Mucosa of rectum (tissue), 2 donors: ENCODE measurements at regions not wholly inside any gene's neighbourhood (a gene's known extent, or its start where the extent isn't known, plus 50 kb on each side); places are given as distances from the start of the nearest gene placed in this dataset.

Experiments
- H3K27ac ChIP-seq, 2 donors: one replicate each; pipeline ENCODE4 v1.7.0; 2013; ENCODE audit warnings: inconsistent platforms in 2 of 2, low read depth in 2 of 2, low read length in 2 of 2
- H3K27me3 ChIP-seq, 2 donors: one replicate each; pipeline ENCODE4 v1.7.0; 2013; ENCODE audit warnings: low read length in 2 of 2; ENCODE audit not compliant: control insufficient read depth in 2 of 2, insufficient read depth in 2 of 2
- H3K36me3 ChIP-seq, 2 donors: one replicate each; pipeline ENCODE4 v1.7.0; 2013; ENCODE audit warnings: low read length in 2 of 2; ENCODE audit not compliant: control insufficient read depth in 2 of 2, insufficient read depth in 2 of 2
- H3K4me1 ChIP-seq, 2 donors: one replicate each; pipeline ENCODE4 v1.7.0; 2013; ENCODE audit warnings: low read length in 2 of 2, mild to moderate bottlenecking in 1 of 2; ENCODE audit not compliant: control insufficient read depth in 2 of 2, insufficient read depth in 2 of 2
- H3K4me3 ChIP-seq, 2 donors: one replicate each; pipeline ENCODE4 v1.7.0; 2013; ENCODE audit warnings: low read length in 2 of 2
- H3K9ac ChIP-seq, 2 donors: one replicate each; pipeline ENCODE4 v1.7.0; 2013; ENCODE audit warnings: low read length in 2 of 2, low read depth in 1 of 2, mild to moderate bottlenecking in 1 of 2
- H3K9me3 ChIP-seq, 2 donors: one replicate each; pipeline ENCODE4 v1.7.0; 2013; ENCODE audit warnings: low read length in 2 of 2; ENCODE audit not compliant: control insufficient read depth in 2 of 2
- donor health status: healthy.
- donor health status: Normal muscosa, but diverticular disease.

GRCh38 chr6:9487128-9487527 is 927.7 kb downstream of the TFAP2A start:
- H3K27ac ChIP-seq = no peak overlapping the region
- H3K4me1 ChIP-seq = no peaks in the 10 kb centered on the region
- H3K9ac ChIP-seq = no peak overlapping the region
- no peak overlapping the region for H3K4me3 ChIP-seq
- H3K27me3 ChIP-seq = no peaks in the 10 kb centered on the region
- H3K36me3 ChIP-seq = no peaks in the 10 kb centered on the region
- no peaks in the 10 kb centered on the region for H3K9me3 ChIP-seq

DNA sequence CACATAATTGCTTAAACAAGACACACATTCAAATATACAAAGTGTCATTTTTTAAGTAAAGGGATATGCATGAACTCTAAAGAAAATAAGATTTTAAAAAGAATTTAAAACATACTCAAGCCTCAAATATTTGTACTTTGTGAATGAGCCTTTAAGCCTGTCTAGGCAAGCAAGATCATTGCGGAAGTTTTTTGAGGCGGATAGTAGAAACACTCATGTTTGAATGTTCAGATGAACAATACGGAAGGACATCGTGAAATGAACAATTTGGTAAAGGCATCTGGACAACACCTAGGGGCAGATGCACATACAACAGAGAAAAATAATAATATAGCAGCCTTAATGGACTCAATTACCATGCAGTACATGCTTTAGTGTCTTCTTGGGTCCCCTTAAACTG is 928.9 kb downstream of the TFAP2A start:
- H3K4me3 ChIP-seq = no peak overlapping the region
- no peaks in the 10 kb centered on the region for H3K36me3 ChIP-seq
- no peak overlapping the region for H3K9ac ChIP-seq
- no peaks in the 10 kb centered on the region for H3K4me1 ChIP-seq
- no peaks in the 10 kb centered on the region for H3K27me3 ChIP-seq
- H3K9me3 ChIP-seq = no peaks in the 10 kb centered on the region
- no peak overlapping the region for H3K27ac ChIP-seq

DNA sequence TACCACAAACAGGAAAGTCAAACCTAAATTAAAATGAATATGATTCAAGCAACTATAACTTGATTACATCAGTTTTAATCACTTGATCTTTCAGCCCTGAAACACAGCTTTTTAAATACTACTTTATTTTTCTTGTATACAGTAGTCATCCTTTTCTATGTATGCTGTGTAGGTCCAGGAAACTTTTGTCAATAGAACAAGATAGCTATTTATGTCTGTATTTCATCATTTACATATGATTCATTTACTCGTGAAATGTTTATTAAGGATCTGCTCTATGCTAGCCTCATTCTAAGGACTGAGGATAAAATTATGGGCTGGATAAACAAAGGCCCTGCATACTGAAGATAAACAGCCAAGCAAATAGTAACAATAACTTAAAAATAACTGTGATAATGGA is 930.2 kb downstream of the TFAP2A start:
- no peaks in the 10 kb centered on the region for H3K9me3 ChIP-seq
- H3K27me3 ChIP-seq = no peaks in the 10 kb centered on the region
- no peaks in the 10 kb centered on the region for H3K4me1 ChIP-seq
- no peak overlapping the region for H3K4me3 ChIP-seq
- no peak overlapping the region for H3K9ac ChIP-seq
- H3K27ac ChIP-seq = no peak overlapping the region
- no peaks in the 10 kb centered on the region for H3K36me3 ChIP-seq

DNA sequence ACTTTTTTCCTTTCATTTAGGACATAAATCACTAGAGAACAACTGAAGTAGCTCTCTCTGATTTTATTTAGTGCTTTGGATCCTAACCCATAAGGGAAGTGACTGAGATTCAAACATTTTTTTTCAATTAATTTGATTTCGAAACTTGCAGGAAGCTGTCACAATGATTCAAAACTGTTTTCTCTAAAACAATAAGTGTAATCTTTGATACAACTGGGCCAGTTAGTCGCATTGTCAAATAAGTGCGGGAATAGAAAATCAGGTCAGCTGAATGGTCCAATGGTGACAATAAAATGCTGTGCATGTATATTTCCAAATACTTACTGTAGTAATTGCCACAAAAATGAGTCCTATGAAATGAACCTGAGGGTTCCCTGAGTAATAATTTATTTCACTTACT is 930.8 kb downstream of the TFAP2A start:
- no peaks in the 10 kb centered on the region for H3K36me3 ChIP-seq
- no peak overlapping the region for H3K4me3 ChIP-seq
- no peak overlapping the region for H3K27ac ChIP-seq
- H3K27me3 ChIP-seq = no peaks in the 10 kb centered on the region
- H3K9me3 ChIP-seq = no peaks in the 10 kb centered on the region
- H3K9ac ChIP-seq = no peak overlapping the region
- no peaks in the 10 kb centered on the region for H3K4me1 ChIP-seq

DNA sequence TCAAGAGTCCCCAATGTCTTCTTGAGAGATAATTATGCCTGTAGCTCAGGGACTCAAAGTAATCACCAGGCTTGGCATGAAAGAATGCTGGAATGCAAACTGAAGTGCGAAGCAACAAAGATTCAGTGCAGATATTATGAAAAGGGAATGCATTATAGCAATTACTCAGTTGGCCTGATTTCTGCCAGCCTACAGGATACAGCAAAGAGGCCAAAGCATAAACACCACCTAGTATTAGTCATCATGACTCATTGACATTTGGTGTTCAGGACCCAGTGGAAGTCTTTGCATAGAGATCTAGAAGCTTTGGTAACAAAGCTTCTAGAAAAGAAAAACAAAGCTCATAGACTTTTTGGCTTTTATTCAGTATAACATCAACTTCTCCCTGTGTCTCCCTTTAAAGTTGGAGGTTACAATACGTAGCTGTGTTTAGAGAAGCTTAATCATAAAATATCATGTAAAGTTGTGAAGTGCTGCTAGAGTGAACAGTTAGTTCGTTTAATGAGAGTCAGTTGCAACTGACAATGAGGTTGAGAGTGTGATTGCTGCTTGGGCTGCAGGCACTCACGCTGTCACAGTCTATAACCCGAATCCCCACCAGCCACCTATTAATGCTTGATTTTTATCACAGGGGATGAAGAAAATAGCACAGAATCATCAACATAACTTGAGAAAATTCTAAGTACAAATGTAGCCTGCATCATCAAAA is 932.7 kb downstream of the TFAP2A start:
- Histone ChIP-seq H3K4me3 (no peak overlapping the region), H3K4me1 (no peaks in the 10 kb centered on the region), H3K36me3 (no peaks in the 10 kb centered on the region), H3K9me3 (no peaks in the 10 kb centered on the region), H3K27me3 (no peaks in the 10 kb centered on the region), H3K27ac (no peak overlapping the region), H3K9ac (no peak overlapping the region)

- Histone ChIP-seq H3K9me3 (no peaks in the 10 kb centered on the region), H3K36me3 (no peaks in the 10 kb centered on the region), H3K4me3 (no peak overlapping the region), H3K27me3 (no peaks in the 10 kb centered on the region), H3K4me1 (no peaks in the 10 kb centered on the region), H3K27ac (no peak overlapping the region), H3K9ac (no peak overlapping the region)
Measured at GRCh38 chr6:9481292-9482029, 933.4 kb downstream of the TFAP2A start.

GRCh38 chr6:9468277-9468676 is 946.6 kb downstream of the TFAP2A start:
- Histone ChIP-seq H3K27ac (no peak overlapping the region), H3K4me1 (no peaks in the 10 kb centered on the region), H3K27me3 (no peaks in the 10 kb centered on the region), H3K4me3 (no peak overlapping the region), H3K9ac (no peak overlapping the region), H3K9me3 (no peaks in the 10 kb centered on the region), H3K36me3 (no peaks in the 10 kb centered on the region)

- Histone ChIP-seq H3K36me3 (no peaks in the 10 kb centered on the region), H3K27me3 (no peaks in the 10 kb centered on the region), H3K9ac (no peak overlapping the region), H3K4me3 (no peak overlapping the region), H3K9me3 (no peaks in the 10 kb centered on the region), H3K4me1 (no peaks in the 10 kb centered on the region), H3K27ac (no peak overlapping the region)
Measured at GRCh38 chr6:9467741-9468140, 947.1 kb downstream of the TFAP2A start.

DNA sequence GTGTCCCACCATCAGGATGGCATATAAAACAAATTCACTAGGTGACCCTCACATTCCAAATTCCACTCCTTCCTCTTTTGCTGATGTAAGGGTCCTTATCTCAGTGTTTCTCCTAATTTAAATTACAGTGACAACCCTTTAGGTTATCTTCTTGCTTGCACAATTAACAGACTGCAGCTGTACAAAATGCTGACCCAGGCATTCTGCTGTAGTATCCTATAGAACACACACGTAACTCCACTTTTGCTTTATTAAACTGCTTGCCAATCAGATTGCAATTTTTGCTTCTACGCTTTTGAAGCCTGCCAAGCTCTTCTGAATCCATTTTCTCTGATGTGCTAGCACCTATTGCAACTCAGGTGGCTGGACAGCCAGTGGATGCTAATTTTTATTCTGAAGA is 950.3 kb downstream of the TFAP2A start:
- no peaks in the 10 kb centered on the region for H3K36me3 ChIP-seq
- no peaks in the 10 kb centered on the region for H3K9me3 ChIP-seq
- H3K4me1 ChIP-seq = no peaks in the 10 kb centered on the region
- no peaks in the 10 kb centered on the region for H3K27me3 ChIP-seq
- H3K27ac ChIP-seq = no peak overlapping the region
- H3K9ac ChIP-seq = no peak overlapping the region
- H3K4me3 ChIP-seq = no peak overlapping the region

- H3K4me3 ChIP-seq = no peak overlapping the region
- no peaks in the 10 kb centered on the region for H3K9me3 ChIP-seq
- no peak overlapping the region for H3K27ac ChIP-seq
- no peaks in the 10 kb centered on the region for H3K36me3 ChIP-seq
- no peak overlapping the region for H3K9ac ChIP-seq
- no peaks in the 10 kb centered on the region for H3K4me1 ChIP-seq
- H3K27me3 ChIP-seq = no peaks in the 10 kb centered on the region
Measured at GRCh38 chr6:9463311-9463710, 951.6 kb downstream of the TFAP2A start.
